BLaER1 treated with 17β-estradiol and CSF1 and Interleukin-3, amounts not matched to agents 10 nM and 100 nM (cell line): ENCODE measurements at regions not wholly inside any gene's neighbourhood (a gene's known extent, or its start where the extent isn't known, plus 50 kb on each side); places are given as distances from the start of the nearest gene placed in this dataset.

Experiments used
- H3K27ac ChIP-seq, 11 experiments: shearing (Covaris generic); formaldehyde crosslinking; 2 replicates each; pipeline ENCODE4 v1.8.1; 2022
- H3K27me3 ChIP-seq, 11 experiments: shearing (Covaris generic); formaldehyde crosslinking; 2 replicates each; pipeline ENCODE4 v1.8.1; 2022
- H3K36me3 ChIP-seq, 11 experiments: shearing (Covaris generic); formaldehyde crosslinking; 2 replicates each; pipeline ENCODE4 v1.8.1; 2022
- H3K4me1 ChIP-seq, 10 experiments: shearing (Covaris generic); formaldehyde crosslinking; 2 replicates each; pipeline ENCODE4 v1.8.1; 2022
- H3K4me2 ChIP-seq, 11 experiments: shearing (Covaris generic); formaldehyde crosslinking; 2 replicates each; pipeline ENCODE4 v1.8.1; 2022
- H3K4me3 ChIP-seq, 10 experiments: shearing (Covaris generic); formaldehyde crosslinking; 2 replicates each; pipeline ENCODE4 v1.8.1; 2022
- H3K9ac ChIP-seq, 11 experiments: shearing (Covaris generic); formaldehyde crosslinking; 2 replicates each; pipeline ENCODE4 v1.8.1; 2022
- H3K9me3 ChIP-seq, 11 experiments: shearing (Covaris generic); formaldehyde crosslinking; replicated peaks in 1 of 11; 2 replicates each; pipeline ENCODE4 v1.8.1; 2022
- H4K20me1 ChIP-seq, 11 experiments: shearing (Covaris generic); formaldehyde crosslinking; 2 replicates each; pipeline ENCODE4 v1.8.1; 2022
- Cebpa-rat ChIP-seq, 11 experiments: shearing (Covaris generic); IDR thresholded peaks; 2 replicates each; pipeline ENCODE4 v1.8.1; 2022

GRCh38 chr10:4736608-4737007 lies 89.4 kb upstream of the AKR1E2 start:
- Histone ChIP-seq H3K4me3 (no peak overlapping the region), H3K4me2 (no peak overlapping the region), H3K27me3 (no peaks in the 10 kb centered on the region), H4K20me1 (no peaks in the 10 kb centered on the region), H3K9ac (no peak overlapping the region), H3K9me3 (no peaks in the 10 kb centered on the region), H3K27ac (no peak overlapping the region), H3K36me3 (no peaks in the 10 kb centered on the region), H3K4me1 (no peaks in the 10 kb centered on the region)
- TF ChIP-seq Cebpa-rat (IDR thresholded peaks at IDR 0.05): no peak

GRCh38 chr10:4736183-4736582 lies 89.8 kb upstream of the AKR1E2 start:
- Histone ChIP-seq H3K4me3 (no peak overlapping the region), H3K9me3 (no peaks in the 10 kb centered on the region), H3K4me2 (no peak overlapping the region), H3K36me3 (no peaks in the 10 kb centered on the region), H3K4me1 (no peaks in the 10 kb centered on the region), H3K27me3 (no peaks in the 10 kb centered on the region), H3K27ac (no peak overlapping the region), H4K20me1 (no peaks in the 10 kb centered on the region), H3K9ac (no peak overlapping the region)
- TF ChIP-seq Cebpa-rat (IDR thresholded peaks at IDR 0.05): no peak

GRCh38 chr10:4733843-4734224 lies 92.2 kb upstream of the AKR1E2 start:
- H3K27ac ChIP-seq: no peak overlapping the region
- no peak overlapping the region for H3K4me3 ChIP-seq
- H3K4me1 ChIP-seq: no peaks in the 10 kb centered on the region
- no peaks in the 10 kb centered on the region for H4K20me1 ChIP-seq
- H3K36me3 ChIP-seq: no peaks in the 10 kb centered on the region
- H3K27me3 ChIP-seq: no peaks in the 10 kb centered on the region
- no peak overlapping the region for H3K9ac ChIP-seq
- no peaks in the 10 kb centered on the region for H3K9me3 ChIP-seq
- no peak for TF ChIP-seq Cebpa-rat (IDR thresholded peaks at IDR 0.05)
- H3K4me2 ChIP-seq: no peak overlapping the region

GRCh38 chr10:4733150-4733842 lies 92.7 kb upstream of the AKR1E2 start:
- Histone ChIP-seq H4K20me1 (no peaks in the 10 kb centered on the region), H3K4me1 (no peaks in the 10 kb centered on the region), H3K4me3 (no peak overlapping the region), H3K36me3 (no peaks in the 10 kb centered on the region), H3K9ac (no peak overlapping the region), H3K9me3 (no peaks in the 10 kb centered on the region), H3K27ac (no peak overlapping the region), H3K4me2 (no peak overlapping the region), H3K27me3 (no peaks in the 10 kb centered on the region)
- no peak for TF ChIP-seq Cebpa-rat (IDR thresholded peaks at IDR 0.05)

GRCh38 chr10:4730998-4731397 lies 95.0 kb upstream of the AKR1E2 start:
- H3K27ac ChIP-seq: no peak overlapping the region
- no peaks in the 10 kb centered on the region for H3K4me1 ChIP-seq
- no peak overlapping the region for H3K4me2 ChIP-seq
- H3K4me3 ChIP-seq: no peak overlapping the region
- H3K36me3 ChIP-seq: no peaks in the 10 kb centered on the region
- no peak for TF ChIP-seq Cebpa-rat (IDR thresholded peaks at IDR 0.05)
- H3K9ac ChIP-seq: no peak overlapping the region
- H4K20me1 ChIP-seq: no peaks in the 10 kb centered on the region
- H3K9me3 ChIP-seq: no peaks in the 10 kb centered on the region
- H3K27me3 ChIP-seq: no peaks in the 10 kb centered on the region

- H3K9me3 ChIP-seq: 0 out of 22 replicates have a peak, but pooled peaks cover 0 to 6% (median 0%) of the 10 kb centered on the region in 11 experiments
- no peaks in the 10 kb centered on the region for H3K4me1 ChIP-seq
- no peak overlapping the region for H3K4me3 ChIP-seq
- no peaks in the 10 kb centered on the region for H3K36me3 ChIP-seq
- H3K27ac ChIP-seq: no peak overlapping the region
- no peaks in the 10 kb centered on the region for H3K27me3 ChIP-seq
- no peak overlapping the region for H3K4me2 ChIP-seq
- no peaks in the 10 kb centered on the region for H4K20me1 ChIP-seq
- no peak overlapping the region for H3K9ac ChIP-seq
- TF ChIP-seq Cebpa-rat (IDR thresholded peaks at IDR 0.05): no peak
These were observed 99.9 kb upstream of the AKR1E2 start for GRCh38 chr10:4725917-4726606.

- Histone ChIP-seq H3K9ac (no peak overlapping the region), H3K9me3 (0 out of 22 replicates have a peak, but pooled peaks cover 0 to 8% (median 0%) of the 10 kb centered on the region in 11 experiments), H3K4me1 (no peaks in the 10 kb centered on the region), H3K27me3 (no peaks in the 10 kb centered on the region), H3K27ac (no peak overlapping the region), H3K36me3 (no peaks in the 10 kb centered on the region), H4K20me1 (no peaks in the 10 kb centered on the region), H3K4me2 (no peak overlapping the region), H3K4me3 (no peak overlapping the region)
- no peak for TF ChIP-seq Cebpa-rat (IDR thresholded peaks at IDR 0.05)
These were observed 102.1 kb upstream of the AKR1E2 start for GRCh38 chr10:4723860-4724259.

- Histone ChIP-seq H3K9me3 (0 out of 22 replicates have a peak, but pooled peaks cover 0 to 8% (median 0%) of the 10 kb centered on the region in 11 experiments), H3K4me1 (no peaks in the 10 kb centered on the region), H3K27ac (no peak overlapping the region), H3K9ac (no peak overlapping the region), H3K4me2 (no peak overlapping the region), H3K27me3 (no peaks in the 10 kb centered on the region), H3K36me3 (no peaks in the 10 kb centered on the region), H3K4me3 (no peak overlapping the region), H4K20me1 (no peaks in the 10 kb centered on the region)
- TF ChIP-seq Cebpa-rat (IDR thresholded peaks at IDR 0.05): no peak
These were observed 103.8 kb upstream of the AKR1E2 start for GRCh38 chr10:4721999-4722753.

GRCh38 chr10:4720463-4720862 lies 105.5 kb upstream of the AKR1E2 start:
- Histone ChIP-seq H3K9ac (no peak overlapping the region), H4K20me1 (no peaks in the 10 kb centered on the region), H3K27me3 (no peaks in the 10 kb centered on the region), H3K9me3 (0 out of 22 replicates have a peak, but pooled peaks cover 0 to 8% (median 0%) of the 10 kb centered on the region in 11 experiments), H3K36me3 (no peaks in the 10 kb centered on the region), H3K4me2 (0 out of 22 replicates have a peak overlapping the region, but pooled peaks of 1 of the 11 experiments have one; percentile 27), H3K27ac (no peak overlapping the region), H3K4me1 (no peaks in the 10 kb centered on the region), H3K4me3 (no peak overlapping the region)
- TF ChIP-seq Cebpa-rat (IDR thresholded peaks at IDR 0.05): no peak
